Activated CD4-positive, alpha-beta T cell treated with anti-CD3 and anti-CD28 coated beads, Interleukin-2, amount 50 U/mL, for 16 hours (primary cell): ENCODE measurements at regions not wholly inside any gene's neighbourhood (a gene's known extent, or its start where the extent isn't known, plus 50 kb on each side); places are given as distances from the start of the nearest gene placed in this dataset.
A peak's percentile ranks its signal among the peaks of the same experiment; 100 is the strongest.
"Not testable (repeated sequence)": the region's sequence is repeated elsewhere in the genome, so short reads cannot be mapped to it uniquely, and the experiment has no call there.

Experiments used
- DNase-seq: peaks from one replicate; pipeline ENCODE4 v3.0.0-alpha.2; 2020

DNA sequence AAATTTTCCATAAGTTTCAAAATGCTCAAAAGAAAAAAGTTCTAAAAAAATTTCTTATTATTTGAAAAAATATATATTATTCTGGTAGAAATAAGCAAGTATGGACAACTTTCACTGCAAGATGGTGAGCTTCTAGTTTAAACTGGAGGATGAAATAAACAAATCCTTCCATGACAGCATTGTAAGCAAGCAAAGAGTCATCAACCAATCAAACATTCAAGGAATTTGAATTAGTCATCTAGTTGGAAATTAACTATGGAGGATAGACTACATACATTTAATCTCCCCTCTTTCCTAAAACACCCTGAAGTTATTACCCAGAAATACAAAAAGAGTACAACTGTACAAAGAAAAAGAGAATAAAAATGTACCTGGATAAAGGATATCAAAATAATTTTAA lies 51.0 kb upstream of the IRX5 start:
- no peak for DNase-seq

DNA sequence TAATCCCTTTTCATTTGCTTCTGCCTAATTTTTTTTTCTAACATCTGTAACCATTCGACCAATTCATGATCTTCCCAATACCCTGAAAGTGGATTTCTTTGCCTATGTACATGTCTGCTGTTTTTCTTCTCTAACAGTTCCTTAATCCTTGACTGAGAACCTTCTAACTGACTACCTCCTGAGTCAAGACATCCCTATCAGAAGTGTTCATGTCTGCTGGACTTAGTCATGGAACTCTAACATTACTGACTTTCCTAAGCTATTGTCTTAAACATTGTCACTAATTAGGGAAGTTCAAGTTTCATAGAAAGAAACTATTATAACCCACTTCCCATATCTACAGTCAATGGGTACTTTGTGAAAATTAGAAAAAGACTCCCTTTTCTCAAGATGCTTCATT lies 52.4 kb upstream of the IRX5 start:
- no peak for DNase-seq

DNA sequence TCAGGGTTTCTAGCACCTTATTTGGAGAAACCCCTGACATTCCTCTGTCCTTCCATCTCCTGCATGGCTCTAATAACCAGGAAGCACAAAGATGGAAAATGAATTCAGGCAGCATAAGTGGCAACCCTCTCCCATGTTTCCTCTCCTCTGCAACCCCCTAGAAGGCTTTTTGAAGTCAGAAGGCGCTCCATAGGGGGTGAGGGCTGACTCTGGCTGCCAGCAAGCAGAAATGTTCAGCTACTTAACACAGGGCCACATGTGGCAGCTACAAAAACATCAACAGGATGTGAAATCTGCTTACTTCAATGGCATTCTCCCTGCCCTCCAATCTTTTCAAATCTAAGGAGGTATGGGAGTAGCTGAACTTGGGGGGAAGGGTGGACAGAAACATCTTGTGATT lies 55.2 kb upstream of the IRX5 start:
- DNase-seq = no peak

DNA sequence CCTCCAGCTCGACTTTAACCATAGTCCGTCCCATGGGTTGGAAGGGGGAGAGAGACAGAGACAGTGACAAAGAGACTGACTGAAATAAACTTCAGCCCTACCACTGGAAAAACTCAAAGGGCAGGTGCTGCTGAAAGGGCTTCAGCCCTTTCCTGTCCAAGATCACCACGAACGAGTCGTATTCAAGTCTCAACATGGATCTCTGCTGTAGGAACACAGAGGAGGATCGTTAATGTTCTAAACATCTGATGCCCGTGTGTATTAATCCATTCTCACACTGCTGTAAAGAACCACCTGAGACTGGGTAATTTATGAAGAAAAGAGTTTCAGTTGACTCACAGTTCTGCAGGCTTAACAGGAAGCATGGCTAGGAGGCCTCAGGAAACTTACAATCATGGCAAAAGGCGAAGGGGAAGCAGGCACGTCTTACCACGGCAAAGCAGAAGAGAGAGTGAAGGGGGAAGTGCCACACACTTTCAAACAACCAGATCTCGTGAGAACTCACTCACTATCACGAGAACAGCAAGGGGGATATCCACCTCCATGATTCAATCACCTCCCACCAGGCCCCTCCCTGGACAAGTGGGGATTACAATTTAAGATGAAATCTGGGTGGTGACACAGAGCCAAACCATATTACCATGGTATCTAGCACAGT lies 56.8 kb upstream of the IRX5 start:
- DNase-seq = not testable (repeated sequence)

DNA sequence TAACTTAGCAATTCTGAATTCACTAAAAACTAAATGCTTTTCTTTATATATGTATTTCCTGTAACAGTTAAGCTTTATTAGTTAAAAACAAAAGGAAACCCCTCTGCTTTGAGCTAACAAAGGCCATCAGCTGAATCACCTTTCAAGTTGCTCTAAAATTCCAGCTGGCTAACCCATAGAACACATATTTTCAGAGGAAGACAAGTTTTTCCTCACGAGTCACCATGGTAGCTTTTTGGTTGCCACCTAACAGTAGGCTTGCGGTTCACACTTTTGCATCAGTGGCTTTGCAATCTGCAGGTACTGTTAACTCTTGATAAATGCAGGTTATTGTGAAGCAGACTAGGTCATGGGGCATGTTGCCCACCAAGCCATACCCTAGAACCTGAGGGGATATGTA lies 57.6 kb upstream of the IRX5 start:
- DNase-seq = no peak

DNA sequence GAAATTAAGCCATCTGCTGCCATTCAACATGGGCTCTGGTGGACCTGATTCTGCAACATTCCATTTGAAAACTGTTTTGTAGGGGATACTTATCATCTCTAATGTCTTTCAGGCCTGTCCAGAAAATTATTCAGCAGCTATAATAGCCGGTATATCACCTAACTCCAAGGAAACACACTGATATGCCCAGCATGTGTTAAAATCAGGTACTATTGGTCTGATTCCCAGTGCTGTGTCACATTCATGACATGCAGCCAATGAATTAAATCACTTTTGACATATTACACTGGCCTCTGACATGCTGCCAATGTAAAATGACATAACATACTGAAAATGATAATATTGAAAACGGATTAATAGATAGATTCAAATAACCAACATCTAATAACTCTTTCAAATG lies 60.5 kb upstream of the IRX5 start:
- no peak for DNase-seq

DNA sequence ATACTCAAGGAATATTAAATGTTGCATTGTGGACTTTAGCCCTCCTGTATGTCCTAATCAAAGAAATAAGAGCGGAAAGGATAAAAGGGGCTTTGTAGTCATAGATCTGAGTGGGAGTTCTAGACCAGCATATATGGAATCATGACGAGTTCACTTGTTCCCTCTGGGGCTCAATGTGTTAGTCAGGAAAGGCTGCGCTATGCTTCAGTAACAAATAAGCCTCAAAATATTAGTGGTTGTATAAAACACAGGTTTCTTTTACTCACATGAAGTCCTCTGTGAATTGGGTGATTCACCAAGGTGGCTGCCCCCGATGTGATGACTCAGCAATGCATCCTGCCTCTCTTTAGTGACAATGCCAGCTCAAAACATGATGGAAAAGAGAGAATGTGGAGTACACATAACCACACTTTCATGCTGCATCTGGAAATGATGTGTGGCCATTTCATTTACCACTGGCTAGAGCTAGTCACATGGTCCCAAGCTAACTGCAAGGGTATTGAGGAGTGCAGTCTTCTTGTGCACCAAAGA lies 63.3 kb upstream of the IRX5 start:
- DNase-seq = peak; percentile 18

DNA sequence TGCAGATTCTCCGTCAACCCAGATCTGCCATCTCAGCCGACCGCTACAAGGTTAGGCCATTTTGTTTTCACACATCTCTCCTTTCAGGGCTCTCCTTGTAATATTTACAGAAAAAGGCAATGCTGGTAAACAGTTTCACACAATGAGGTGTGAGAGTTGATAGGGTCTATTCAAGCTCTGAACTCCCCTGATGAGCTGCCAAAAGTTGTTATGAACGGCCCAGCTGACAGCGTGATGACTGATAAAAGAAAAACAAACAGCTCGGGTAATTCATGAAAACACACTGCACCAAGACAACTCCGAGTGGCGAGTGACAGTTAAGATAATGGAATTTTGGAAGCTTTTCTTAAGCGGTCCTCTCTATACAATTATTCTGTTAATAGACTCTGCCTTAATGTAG lies 68.1 kb upstream of the IRX5 start:
- DNase-seq = no peak

DNA sequence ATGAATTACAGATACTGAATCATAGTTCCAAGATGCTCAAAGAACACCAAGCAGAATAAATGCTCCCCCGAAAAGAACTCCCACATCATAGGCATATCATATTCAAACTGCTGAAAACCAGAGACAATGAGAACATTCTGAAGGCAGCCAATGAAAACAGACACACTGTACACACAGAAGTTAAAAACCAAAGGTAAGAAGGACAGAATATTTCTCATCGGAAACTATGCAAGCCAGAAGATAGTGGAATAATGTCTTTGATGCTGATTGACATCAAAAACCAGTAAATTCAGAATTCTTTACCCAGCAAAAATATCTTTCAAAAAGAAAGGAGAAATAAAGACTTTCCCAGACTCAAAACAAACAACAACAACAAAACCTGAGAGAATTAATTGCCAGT lies 73.8 kb upstream of the IRX5 start:
- no peak for DNase-seq

DNA sequence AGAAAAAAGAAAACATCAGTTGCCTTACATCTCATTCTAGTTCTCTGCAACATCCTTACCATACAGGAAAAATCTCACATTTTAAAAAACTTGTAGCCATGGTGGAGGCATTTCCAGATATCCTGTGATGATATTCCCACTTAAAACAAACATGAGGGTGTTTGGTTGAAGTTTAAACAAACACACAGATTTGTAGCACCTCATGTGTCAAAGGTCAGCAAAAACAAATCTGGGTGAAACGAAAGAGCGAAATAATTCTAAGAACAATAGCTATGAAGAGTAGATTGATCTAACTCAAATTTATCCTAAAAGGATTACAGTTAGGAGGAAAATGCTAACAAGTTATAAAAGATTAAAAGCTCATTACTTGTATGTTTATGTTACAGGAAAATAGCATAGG lies 83.1 kb upstream of the IRX5 start:
- no peak for DNase-seq

DNA sequence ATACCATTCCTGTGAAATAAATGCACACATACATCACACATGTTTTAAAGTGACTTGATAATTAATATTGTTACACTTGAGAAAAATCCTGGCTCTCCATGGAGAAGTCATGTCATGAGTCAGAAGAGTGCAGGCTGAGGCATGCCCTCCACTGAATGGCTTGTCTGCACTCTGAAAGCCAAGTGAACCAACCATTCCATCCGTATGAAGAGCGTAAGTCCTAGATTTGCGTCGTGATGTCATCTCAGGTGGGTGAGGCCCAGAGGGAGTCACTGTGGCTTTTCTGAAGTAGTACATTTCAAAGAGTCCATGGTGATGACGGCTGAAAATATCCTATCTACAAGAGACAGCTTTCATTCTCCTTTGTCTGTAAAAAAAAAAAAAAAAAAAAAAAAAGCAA lies 83.5 kb upstream of the IRX5 start:
- DNase-seq = no peak

DNA sequence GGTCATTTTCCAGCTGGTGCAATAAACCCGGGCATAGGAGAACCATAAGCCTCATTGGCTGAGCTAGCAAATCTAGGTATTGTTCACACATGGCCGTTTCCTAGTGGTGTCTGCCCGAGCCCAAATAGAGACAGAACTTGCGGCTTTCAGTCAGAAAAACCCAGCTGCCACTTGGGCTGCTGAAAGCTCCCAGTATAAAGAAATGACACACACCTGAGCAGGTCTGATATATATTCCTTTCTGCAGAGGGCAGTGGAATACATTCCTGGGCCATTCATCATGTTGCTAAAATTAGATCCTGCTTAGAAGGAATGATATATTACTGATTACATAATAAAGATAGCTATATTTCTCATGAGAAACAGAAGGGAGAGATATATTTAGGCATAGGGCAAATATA lies 83.9 kb upstream of the IRX5 start:
- no peak for DNase-seq

DNA sequence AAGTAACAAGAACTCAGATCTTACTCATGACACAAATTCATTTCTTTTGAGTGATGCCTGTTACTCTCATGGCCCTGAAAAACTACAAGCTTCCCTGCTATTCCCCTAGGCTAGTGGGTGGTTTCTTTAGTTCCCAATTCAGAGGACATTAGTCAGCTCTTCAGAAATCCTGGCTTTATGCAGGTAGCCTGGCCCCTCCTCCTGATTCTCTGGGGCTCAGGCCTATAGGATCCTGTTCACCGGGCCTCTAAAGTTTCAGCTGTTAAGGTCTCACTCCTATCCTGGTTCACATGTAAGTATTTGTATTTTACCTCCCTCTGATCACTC lies 87.3 kb upstream of the IRX5 start:
- DNase-seq = no peak

DNA sequence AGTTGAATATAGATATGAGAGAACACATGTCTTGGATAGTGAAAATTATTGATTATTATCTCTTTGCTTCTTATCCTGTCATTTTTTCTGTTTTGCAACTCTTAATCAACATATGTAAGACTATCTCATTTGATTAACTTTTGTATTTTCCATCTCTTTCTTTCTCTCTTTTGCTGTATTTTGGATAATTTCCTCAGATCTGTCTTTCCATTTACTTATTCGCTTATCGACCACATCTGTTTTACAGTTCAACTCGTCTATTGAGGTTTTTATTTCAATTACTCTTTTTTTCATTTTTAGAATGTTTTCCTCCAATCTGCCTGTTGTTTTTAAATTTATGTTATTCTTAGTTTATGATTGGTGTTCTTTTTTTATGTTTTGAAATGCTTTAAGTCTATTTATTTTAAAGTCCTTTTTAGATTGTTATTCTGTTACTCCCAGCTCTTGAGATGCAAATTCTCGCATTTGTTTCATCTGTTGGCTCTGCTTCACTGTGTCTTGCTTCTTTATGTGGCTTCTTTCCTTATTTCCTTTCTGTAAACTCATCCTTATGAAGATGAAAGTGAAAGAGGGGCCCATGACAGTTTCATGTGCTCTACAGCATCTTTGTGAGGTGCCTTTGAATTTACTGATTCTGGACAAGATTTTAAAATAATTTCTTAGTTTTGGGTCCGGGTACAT lies 87.8 kb upstream of the IRX5 start:
- DNase-seq = no peak

DNA sequence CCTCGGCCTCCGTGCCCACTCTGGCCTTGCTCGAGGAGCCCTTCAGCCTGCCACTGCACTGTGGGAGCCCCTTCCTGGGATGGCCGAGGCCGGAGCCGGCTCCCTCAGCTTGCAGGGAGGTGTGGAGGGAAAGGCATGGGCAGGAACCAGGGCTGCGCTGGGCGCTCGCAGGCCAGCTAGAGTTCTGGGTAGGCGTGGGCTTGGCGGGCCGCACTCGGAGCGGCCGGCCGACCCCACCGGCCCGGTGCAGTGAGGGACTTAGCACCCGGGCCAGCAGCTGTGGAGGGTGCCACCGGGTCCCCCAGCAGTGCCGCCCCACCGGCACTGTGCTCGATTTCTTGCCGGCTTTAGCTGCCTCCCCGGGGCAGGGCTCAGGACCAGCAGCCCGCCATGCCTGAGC lies 101.0 kb upstream of the IRX5 start:
- no peak for DNase-seq

DNA sequence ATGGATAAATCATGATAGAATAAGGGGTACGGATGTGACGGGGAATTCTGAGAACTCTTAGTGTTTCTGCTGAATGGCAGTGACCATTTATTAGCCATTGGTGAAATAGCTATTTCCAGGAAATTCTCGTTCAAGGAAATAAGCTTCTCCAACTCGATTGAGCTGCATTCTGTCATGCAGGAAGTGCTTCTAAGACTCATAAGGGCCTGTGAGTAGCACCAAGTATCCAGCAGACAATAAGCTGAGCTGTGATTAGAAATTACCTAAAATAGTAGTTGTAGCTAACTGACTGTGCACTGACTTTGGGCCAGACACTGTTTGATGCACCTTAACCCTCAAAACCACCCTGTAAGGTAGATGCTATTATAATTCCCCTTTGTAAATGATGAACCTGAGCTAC lies 107.8 kb upstream of the IRX5 start:
- no peak for DNase-seq

DNA sequence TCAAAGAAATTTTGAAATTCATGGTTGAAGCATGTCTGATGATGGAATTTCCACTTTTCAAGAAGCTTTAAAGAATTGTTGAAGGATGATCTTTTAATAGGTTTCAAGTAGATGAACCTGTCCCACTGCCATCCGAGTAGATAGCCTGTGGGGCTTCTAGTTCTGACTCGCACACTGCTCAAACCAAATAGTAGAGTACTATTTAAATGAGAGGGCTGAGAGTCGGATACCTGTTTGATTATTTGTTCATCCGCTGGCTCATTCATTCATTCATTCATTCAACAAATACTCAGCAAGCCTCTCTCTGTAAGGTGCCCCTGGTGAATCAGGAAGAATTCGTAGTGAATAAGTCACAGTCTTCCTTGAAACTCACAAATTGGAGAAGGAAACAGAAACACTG lies 108.2 kb upstream of the IRX5 start:
- DNase-seq = no peak

DNA sequence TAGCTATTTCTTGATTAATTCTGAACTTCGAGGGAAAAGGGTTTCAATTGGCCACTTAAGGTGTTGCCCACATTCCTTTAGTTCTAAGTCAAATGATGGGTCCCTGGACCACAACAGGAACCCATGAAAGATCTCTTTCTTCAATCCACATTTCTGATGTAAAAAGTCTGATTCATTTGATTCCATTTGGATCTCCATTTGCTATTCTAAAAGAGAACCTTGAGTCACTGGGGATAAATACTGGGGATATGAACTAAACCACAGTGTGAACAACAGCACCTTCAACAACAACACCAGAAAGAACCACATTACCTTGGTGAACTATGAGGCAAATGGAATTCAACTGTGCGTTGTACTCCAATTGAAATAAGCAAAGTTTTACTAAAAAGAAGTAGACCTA lies 108.9 kb upstream of the IRX5 start:
- DNase-seq = no peak

DNA sequence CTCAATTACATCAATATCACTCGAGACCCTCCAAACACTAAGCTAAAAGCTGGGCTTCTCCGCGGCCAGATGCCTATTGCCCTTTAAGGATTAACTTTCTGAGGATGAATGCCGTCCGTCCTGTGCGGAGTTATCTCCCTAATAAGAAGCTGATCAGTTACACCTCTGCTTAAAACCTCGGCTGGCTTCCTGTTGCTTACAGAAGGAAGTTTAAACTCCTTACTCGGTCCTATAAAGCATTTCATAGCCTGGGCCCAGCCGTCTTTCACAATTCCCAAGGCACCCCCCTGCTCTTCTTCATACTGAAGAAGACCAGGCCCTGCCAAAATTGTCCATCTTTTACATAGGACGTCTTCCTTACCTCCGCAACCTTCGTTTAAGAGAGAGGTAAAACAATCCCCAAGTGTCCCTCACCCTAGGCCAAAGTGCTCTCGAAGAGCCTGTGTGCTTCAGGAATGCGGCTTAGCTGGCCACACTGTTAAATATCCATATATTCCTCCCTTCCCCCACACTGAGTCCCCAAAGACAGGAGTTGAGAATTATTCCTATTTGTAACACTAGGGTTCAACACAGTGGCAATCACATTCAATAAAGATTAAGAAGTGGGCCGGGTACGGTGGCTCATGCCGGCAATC lies 112.6 kb upstream of the IRX5 start:
- no peak for DNase-seq

DNA sequence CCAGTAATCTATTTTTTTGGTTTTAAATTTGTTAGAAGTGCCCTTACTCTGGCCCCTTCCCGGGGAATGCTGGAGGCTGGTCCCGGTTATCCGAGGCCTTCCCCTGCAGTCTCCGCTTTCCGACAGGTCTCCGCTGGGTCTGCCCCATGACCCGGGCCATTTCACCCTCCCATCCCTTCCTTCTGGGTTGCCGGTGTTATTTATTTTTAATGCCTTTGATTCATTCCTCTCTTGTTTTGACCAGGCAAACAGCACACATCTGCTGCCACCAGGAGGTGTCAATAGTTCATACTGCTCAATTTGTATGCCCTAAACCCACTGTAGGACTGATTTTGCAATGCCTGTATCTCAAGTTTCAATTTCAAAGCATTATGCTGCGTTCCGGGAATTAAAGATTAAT lies 113.2 kb upstream of the IRX5 start:
- DNase-seq = no peak

DNA sequence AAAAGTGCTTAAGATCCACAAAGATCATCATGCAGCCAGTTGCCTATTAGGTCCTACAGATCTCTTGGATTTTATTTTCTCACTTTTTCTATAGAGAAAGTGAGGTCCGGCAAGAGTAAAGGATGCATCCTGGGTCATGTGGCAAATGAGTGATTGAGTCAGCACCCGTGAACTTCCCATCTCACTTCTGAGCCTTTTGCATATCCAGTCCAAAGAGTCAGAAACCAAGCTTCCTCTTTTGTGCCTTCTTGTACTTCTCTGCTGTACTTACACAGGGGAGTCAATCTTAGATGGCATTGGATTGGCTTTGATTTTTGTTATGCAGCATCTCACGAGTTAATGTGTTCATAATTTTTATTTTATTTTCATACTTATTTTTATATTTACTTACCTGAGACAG lies 114.2 kb upstream of the IRX5 start:
- DNase-seq = no peak

DNA sequence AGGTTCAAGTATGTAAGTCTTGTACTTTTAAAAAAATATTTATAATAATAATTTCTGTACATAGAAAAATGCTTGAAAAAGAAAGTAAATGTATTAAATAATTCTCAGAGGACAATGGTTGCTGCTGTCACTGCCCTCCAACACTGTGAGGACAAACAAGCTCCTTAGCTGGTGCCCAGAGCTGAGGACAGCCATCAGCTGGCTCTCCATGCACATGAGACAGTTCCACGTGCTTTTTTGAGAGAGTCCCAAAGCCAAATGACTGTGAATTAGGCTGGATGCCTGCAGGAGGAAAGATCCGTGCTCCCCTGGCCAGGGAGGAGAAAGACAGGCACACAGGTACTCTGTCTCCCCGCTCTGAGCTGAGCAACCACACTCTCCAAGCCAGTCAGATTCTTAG lies 115.5 kb upstream of the IRX5 start:
- no peak for DNase-seq

DNA sequence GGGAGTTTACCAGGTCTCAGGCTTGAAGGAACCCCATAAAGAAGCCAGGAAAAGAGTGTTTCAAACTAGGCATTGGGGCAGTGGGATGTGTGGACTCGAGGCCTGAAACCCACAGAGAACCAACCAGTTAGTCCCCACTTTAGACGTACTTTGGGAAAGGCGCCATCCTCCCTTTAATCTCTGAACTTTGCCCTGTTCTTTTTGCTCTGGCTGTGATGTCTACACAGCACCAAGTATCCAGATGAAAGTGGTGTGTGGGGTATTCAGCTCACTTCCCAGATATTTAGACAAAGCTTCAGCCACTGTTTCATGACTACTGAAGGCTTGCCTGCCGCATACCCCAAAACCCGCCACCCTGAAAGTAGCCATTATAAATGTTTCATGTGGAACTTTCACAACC lies 116.9 kb upstream of the IRX5 start:
- no peak for DNase-seq

DNA sequence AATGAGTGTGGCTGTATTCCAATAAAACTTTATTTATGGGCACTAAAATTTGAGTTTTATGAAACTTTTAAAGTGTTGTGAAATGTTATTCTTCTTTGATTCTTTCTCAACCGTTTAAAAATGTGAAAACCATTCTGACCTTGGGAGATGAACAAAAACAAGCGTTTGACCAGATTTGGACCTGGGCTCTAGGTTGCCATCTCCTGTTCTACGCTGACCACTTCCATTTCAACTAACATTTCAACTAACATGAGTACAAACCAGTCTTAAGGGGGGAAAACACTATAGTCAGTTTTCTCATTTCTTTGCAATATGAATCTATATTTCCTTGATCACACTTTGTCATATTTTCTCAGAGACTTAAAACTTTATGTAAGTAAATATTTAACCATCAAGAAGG lies 118.4 kb upstream of the IRX5 start:
- no peak for DNase-seq

DNA sequence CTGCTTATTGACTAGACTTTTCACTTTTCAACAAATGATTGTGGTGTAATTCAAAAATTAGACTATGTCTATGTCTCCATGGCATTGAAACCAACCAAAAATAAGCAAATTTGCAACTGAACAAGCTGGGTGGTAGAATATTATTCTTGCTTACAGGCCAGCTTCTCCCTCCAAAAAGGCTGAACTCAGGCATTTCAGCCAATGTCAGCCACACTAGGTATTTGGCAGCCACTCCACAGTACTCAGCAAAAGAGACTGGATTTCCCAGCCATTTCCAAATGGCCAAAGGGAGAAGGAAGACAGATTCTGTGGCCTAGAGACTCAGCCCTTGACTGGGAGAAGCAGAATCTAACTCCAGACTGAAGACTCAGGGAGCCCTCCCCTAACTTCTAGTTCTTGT lies 121.8 kb upstream of the IRX5 start:
- no peak for DNase-seq
